HG02571 (cell line): ENCODE measurements at regions not wholly inside any gene's neighbourhood (a gene's known extent, or its start where the extent isn't known, plus 50 kb on each side); places are given as distances from the start of the nearest gene placed in this dataset.
A peak's percentile ranks its signal among the peaks of the same experiment; 100 is the strongest.
"Not testable (repeated sequence)": the region's sequence is repeated elsewhere in the genome, so short reads cannot be mapped to it uniquely, and the experiment has no call there.

Experiments used
- ATAC-seq: cut with Tn5 transposase; IDR thresholded peaks from one replicate; pipeline ENCODE4 v1.9.1; 2021; ENCODE audit warnings: mild to moderate bottlenecking, moderate library complexity; ENCODE audit not compliant: unreplicated experiment

DNA sequence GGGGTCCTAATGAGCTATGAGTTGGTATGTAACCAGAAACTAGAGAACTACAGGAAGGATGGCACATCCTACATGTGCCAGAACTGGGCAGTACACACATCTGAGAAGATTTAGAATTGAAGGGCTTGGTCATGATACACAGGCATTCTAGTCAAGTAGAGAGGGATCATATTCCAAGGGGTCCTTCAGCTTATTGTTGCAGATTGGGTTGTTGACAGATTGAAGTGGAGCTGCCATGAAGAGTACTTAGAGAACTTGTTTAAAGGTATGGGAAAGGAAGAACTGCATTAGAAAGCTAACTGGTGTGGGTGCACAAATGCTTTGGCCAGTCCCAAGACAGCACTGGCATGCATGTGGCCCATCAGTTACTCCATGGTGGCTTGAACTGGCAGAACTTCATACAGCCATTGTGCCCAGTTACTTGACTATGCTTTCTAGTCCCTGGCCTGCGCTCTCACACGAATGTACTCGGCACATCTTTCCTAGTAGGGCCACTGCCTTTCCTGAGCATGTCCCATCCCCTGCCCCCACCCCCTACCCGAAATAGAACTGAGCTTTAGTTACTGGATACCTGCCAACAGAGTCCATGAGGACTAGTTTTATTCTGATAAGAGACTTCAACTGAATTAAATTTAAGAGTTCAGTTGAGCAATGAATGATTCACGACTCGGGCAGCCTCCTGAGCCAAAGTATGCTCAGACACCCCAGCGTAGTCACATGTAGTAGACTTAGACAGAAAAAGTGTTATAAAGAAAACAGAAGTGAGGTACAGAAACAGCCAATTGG is 64.0 kb downstream of the CCNG2 start:
- no peak for ATAC-seq

DNA sequence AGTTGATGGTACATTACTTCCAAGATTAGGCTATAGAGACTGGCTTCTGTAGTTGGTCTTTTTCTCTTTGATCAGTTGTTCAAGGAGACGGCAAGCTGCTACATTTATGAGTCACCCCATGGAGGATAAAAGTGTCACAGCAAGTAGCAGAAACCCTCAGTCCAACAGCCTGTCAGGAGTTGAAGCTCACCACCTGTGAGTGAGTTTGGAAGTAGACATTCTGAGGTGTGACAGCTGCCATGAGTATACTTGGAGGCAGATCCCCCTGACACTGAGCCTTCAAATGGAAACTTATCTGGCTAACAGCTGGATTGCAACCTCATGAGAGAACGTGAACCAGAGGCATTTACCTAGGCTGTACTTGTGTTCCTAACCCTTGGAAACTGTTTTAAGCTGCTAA is 68.0 kb downstream of the CCNG2 start:
- ATAC-seq, result no peak

DNA sequence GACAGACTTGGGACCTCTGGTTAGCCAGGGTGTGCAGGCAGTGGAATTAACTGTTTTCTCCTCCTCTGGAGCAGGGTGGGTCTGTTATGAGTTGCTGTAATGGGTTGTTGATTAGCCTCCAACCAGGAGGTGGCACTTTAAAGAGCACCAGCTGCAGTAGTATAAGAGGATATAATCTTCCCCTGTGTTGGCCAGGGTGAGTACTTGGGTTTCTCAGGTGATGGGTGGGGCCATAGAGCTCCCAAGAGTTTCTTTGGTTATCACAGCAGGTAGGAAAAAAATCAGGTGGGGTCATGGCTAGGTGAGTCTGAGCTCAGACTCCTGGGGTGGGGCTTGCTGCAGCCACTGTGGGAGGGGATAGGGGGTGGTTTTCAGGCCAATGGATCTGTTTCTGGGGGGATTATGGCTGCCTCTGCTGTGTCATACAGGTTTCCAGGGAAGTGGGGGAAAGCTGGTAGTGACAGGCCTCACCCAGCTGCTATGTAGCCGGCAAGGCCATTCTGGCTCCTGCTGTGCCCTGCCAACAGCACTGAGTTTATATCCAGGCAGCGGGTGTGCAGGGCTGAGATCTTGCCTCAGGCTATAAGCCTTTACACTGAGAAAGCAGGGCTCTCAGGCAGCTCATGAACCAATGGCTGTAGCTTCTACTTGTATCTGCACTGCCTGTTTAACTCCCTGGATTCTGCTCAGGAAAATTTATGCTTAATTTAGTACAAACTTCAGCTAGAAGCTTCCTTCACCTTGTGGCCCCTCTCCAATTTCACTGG is 70.1 kb downstream of the CCNG2 start:
- no peak for ATAC-seq

DNA sequence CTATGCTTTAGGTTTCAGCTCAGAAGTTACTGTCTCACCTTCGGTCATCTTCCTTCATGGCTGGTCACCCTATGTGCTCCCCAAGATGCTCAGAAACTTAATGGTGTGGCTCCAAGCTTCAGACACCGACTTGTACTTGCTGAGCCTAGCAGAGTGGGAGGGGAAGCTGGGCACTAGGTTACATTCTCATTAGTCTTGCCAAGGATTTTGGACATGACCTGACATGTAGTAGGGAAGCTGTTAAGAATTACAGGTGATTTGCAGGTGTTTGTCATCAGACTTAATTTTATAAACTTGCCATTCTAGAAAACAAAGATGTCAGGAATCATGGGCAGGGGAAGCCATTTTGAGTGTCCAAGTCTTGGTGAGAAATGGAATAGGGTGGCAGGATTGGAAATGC is 72.4 kb downstream of the CCNG2 start:
- no peak for ATAC-seq

DNA sequence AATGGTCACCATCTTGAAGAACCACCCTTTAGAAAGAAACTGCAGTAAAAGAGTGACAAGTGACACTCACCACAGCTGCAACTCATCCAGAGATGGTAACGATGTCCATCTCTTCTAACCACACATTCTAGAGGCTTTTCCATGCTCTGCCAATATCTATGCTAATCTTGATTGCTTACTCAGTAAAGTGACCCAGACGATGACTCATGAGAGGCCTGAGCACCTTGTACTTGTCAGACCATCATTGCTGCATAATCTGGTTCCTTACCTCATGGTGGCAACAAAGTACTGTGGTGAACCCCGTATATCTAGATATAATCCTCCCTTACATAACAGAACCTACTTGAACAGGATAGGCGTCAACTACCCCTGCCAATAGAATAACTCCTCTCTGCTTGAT is 75.6 kb downstream of the CCNG2 start:
- ATAC-seq, result no peak

DNA sequence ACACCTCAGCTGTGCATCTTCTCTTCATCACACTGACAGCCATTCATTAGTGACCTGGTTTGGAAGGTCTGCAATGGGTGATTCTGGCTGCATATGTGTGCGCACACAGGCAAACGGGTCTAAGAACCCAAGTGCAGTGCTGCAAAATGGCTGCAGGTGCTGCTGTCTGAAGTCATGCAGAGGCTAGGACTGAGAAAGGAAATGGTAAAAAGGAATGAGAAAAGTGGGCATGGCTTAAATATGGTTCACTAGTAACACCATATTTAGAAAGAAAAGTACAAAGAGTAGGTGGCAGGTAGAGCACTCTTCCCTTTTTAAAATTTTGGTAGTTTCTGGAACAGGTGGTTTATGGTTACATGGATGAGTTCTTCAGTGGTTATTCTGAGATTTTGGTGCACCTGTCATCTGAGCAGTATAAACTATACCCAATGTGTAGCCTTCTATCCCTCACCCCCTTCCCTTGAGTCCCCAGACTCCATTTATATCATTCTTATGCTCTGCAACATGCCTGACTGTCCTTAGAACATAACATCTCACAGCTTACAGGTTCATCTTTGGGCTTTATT is 78.4 kb downstream of the CCNG2 start:
- ATAC-seq, result no peak

DNA sequence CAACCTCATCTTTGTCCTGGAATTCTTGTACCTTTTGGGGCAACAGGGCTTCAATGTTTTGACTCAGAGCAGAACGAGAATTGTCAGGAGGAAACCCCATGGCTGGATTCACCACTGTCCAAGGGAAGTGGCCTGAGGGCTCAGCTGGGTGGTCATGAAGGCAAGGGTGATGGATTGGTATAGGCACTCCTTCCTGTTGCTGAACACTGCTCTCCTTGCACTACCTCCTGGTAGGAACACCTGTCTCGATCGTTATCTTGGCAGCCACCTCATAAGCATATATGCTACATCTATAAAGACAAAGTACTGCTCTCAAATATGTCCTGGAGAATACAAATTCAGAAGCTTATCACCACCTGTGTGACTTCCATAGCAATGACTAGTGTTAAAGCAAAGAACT is 79.8 kb downstream of the CCNG2 start:
- no peak for ATAC-seq

DNA sequence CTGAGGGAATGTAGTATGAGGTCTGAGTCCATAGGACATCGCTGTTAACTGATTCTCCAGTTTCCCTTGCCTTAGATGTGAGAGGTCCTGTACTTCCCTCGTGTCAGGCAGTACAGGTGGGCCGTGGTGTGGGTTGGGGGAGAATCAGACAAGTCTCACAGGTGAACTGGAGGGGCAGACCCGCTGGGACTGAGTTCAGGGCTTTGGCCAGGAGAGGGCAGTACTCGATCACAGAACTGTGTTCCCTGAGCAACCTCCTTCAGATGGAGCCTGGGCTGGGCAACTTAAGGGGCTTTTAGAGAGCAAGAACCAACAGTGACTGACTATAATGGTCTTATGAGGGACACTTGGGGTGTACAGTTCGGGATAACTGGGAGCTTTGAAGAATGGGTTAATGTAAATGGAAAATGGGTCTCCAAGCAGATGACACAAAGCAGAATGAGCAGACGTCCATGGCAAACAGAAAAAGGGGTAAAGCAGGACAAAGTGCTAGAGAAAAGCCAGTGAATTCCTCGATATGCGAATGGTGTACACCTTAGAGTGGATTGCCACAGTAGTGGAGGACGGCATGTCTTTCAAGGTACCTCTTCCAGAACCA is 83.6 kb downstream of the CCNG2 start:
- ATAC-seq, result peak; percentile 71

DNA sequence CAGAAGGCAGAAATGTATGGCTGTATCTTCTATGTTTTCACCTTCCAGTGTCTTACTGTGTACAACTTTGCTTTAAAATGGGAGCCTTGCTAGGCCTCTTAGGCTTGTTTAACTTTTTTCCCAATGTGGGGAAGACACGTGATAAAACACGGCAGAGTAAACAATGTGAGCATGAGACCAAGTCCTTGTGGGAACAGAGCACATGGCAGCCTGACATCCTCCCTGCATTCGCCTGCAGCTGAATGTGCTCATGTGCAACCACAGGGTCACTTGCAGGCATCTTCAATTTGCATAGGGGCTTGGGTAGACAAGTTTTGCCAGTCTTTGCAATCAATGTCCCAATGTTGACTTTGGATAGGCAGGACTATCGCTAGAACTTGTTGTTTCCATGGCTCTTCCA is 91.8 kb downstream of the CCNG2 start:
- ATAC-seq, result no peak

DNA sequence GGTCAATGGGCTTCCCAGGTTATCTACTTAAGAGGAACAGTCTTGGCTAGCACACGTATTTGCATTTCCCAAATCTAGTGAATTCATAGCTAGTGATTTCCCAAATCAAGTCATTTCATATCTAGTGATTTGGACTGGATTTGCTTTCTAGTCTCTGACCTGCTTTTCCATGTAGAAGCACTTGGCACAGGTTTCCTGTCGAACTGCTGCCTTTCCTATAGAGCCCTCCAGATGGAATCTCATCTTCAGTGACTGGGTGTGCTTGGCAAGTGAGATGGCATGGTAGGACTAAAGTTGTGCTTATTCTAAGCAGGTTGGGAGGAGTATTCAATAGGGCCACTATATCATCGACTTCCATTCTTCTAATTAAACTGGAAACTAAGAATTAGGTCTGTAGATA is 94.7 kb downstream of the CCNG2 start:
- no peak for ATAC-seq

DNA sequence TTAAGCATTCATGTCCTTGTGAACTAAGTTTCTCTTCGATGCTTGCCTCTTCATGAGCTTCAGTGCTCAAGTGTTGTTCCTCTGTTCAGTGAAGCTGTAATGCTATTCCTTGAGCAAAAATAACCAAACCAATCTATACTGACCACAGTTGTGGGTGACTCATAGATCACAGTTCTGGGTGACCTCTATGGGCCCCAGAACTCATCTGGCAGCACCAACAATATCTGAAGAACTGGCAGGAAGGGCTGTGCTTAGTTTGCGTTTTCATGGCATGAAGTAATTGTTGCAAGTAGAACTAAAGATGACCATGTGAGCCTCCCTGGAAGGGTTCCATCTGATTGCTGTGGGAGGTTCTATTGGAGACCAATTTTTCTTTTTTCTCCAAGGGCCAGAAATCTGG is 106.2 kb downstream of the CCNG2 start:
- no peak for ATAC-seq

DNA sequence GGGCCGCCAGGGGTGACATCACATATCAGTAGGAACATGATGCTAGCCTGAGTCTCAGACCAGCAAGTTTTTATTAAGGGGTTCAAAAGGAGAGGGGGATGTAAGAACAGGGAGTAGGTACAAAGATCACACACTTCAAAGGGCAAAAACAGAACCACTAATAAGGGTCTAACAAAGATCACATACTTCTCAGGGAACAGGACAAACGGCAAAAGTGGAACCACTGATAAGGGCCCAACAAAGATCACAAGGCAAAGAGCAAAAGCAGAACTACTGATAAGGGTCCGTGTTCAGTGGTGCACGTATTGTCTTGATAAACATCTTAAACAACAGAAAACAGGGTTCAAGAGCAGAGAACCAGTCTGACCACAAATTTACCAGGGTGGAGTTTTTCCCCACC is 107.0 kb downstream of the CCNG2 start:
- not testable (repeated sequence) for ATAC-seq

DNA sequence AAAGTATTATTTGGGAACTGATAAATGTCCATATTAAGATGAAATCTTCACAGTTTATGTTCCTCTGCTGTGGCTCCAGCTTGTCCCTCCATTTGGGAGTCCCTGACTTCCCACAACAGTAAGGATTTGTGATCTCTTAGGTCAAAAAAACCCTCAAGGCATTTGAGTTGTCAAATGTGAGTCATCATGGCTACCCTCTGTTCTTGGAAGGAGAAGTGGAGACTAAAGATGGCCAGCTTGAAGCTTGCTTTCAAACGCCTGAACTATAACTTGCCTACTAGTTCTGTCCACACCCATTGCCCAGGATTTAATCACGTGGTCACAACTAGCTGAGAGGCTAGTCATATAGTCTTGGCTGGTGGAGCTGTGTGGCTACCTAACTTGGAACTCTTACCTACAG is 107.8 kb downstream of the CCNG2 start:
- no peak for ATAC-seq

DNA sequence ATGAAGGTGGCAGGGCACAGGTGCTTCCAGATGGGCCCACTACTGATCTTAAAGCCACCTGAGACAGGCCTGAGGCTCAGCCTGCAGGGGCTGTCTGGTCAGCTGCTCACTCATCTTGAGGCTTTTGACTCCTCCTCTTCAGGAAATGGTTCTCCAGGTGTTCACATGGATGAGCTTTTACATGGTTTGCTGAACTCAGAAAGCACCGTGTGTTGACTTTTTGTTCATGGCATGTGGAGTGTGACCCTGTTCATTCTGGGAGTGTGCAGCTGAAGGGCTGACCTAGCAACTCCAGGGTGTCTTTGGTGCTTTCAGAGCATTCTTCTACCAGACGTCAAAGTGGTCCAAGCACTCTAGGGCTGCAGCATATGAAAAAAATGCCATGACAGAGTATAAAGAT is 111.1 kb downstream of the CCNG2 start:
- ATAC-seq, result no peak

DNA sequence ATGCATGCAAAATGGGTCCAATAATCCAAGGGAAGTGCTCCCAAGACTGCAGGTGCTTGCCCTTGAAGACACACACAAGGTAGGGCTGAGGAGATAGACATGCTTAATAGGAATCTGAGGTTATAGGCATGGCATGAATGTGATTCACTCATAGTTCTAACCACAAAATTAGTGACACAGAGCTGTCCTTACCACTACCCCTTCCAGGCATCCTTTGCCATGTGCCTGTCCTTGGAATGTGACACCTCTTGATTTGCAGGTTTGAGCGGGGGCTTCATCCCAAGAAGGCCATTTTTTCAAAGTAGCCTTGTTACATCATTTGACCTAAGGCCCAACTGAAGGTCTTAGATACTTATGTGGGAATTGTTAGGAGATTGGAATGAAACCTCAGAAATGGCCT is 112.5 kb downstream of the CCNG2 start:
- ATAC-seq, result no peak

DNA sequence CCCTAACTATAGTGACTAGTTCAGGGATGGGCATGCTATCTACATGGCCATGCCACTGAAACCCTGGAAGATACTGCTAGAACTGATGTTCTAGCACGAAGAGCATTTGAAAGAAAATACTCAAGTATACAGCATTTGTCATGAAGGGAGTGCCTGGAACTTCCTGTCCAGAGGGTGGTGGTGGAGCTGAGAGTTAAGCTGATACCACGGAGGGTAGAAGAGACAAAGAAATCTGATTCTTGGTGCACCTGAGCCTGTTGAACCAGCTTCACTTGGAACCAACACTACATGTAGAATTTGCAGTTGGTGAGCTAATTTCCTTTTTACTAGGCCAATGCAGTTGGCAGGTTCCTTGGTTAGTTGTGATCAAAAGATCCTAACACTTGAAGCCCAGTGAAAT is 116.4 kb downstream of the CCNG2 start:
- ATAC-seq, result no peak

DNA sequence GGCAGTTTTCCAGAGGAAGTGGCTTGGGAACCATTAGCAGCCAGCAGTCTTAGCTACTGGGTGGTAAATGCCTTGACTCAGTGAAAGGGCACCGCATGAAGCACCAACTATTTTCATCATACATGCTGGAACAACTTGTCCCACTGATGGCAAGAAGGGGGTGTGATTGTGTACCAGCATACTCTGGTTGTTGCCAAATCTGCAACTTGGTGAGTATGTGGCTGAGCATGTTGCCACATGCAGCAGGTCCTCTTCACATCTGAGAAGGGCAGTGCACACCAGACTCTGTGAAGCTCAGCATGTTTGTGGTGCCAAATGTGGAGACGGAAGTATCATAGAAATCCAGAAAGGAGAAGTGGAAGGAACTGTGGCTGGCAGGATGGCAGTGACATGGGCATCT is 122.1 kb downstream of the CCNG2 start:
- not testable (repeated sequence) for ATAC-seq

DNA sequence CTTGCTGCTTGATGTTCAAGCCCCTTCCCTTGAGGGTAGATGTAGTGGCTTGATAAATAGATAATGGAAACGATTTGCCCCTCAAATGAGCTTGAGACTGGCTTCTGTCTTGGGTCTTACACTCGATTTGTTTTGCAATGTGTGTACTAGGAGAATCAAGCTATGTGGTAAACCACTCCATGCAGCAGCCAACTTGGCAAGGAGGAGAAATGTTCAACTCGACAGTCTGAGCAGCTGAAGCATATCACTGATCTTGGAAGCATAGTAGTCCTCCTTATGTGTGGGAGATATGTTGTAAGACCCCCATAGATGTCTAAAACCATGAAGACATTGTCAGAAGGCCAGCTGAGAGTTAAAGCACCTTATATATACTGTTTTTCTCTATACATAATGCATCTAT is 125.3 kb downstream of the CCNG2 start:
- no peak for ATAC-seq

DNA sequence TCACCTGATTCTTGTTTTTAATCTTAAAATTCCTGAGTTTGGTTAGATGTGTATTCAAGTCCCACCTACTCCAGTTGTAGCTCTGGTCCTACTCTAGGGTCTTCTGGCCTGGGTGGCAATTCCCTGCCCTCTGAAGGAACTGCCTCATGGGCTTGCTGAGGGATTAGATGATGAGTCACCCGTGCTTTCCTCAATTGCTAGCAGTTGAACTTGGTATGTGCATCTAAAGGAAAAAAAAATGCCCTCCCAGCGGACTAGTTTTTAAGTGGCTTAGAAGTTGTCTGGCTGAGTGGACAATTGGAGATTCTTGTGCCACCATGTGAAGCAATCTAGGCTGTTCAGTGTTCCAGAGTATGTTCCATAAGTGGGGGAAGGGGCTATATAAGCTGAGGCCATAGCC is 127.0 kb downstream of the CCNG2 start:
- no peak for ATAC-seq

DNA sequence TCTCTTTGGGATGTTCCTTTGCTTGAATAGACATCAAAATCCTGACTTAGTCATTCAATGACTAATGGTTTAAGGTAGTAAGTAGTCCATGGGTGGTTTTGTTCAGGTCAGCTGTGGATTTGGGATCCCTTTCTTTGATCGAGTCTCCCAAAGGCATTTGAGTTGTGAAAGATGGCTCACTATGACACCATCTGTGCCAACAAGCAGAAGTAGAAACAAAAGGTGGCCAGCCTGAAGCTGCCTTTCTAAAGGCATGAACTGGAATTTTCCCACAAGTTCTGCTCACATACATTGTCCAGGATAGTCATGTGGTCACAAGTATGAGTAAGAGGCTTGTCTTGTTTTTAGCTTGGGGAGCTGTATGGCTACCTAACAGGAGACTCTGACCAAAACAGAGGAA is 129.9 kb downstream of the CCNG2 start:
- no peak for ATAC-seq

DNA sequence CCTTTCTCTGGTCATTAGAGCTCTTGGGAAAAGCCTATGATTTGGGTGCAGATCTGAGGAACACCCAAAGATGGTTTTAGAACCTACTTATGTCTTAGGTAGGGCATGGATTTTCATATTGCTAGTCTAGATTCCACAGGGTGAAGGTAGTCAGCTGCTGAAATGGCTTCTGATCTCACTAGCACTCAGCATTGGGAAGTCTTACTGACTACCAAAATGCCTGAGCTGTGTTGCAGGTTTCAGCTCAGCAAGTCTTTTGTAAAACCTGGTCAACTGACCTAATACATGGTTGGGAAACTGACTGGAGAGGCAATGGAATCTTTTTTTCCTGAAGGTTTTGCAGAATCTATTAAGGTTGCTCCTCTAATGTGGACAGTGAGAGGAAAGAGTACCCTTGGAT is 136.4 kb downstream of the CCNG2 start:
- no peak for ATAC-seq

DNA sequence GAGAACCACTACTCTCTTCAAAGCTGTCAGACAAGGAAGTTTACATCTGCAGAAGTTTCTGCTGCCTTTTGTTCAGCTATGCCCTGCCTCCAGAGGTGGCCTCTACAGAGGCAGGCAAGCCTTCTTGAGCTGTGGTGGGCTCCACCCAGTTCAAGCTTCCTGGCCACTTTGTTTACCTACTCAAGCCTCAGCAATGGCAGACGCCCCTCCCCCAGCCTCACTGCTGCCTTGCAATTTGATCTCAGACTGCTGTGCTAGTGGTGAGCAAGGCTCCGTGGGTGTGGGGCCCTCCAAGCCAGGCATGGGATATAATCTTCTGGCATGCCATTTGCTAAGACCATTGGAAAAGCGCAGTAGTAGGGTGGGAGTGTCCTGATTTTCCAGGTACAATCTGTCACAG is 144.0 kb downstream of the CCNG2 start:
- ATAC-seq, result not testable (repeated sequence)
